GM12878 (cell line): ENCODE measurements at regions not wholly inside any gene's neighbourhood (a gene's known extent, or its start where the extent isn't known, plus 50 kb on each side); places are given as distances from the start of the nearest gene placed in this dataset.

Experiments
- ATAC-seq: fragments of 200-7000 bp; cut with Tn5 transposase; 3 replicates; pipeline ENCODE4 v1.9.1; 2020; ENCODE audit warnings: mild to moderate bottlenecking, moderate library complexity
- BruUV-seq: library from RNA; stranded (reverse); fragments of 400-500 nt; replicated peaks from 2 replicates; lab custom pipeline; 2021; lab: Mats Ljungman, UMichigan
- CTCF ChIA-PET: fragments of 300-600 bp; sonication (Branson Sonifier 250); formaldehyde crosslinking; extraction: SDS; loops from one replicate; lab custom pipeline; 2021; ENCODE audit warnings: inconsistent platforms; lab: Yijun Ruan, JAX
- POLR2A ChIA-PET: fragments of 350-600 bp; formaldehyde crosslinking; extraction: SDS; loops from one replicate; lab custom pipeline; 2021; ENCODE audit warnings: inconsistent platforms; lab: Charles Lee
- RAD21 ChIA-PET: fragments of 300-600 bp; sonication (Branson Sonifier 250); formaldehyde crosslinking; loops from one replicate; lab custom pipeline; 2023; ENCODE audit warnings: antibody characterized with exemption; ENCODE audit not compliant: unreplicated experiment; lab: Charles Lee
- SMC1A ChIA-PET: fragments of 300-600 bp; sonication (Branson Sonifier 250); formaldehyde crosslinking; loops from one replicate; lab custom pipeline; 2023; ENCODE audit not compliant: unreplicated experiment, uncharacterized antibody; lab: Charles Lee
- DNase-seq: peaks from one replicate; pipeline ENCODE4 v3.0.0-alpha.2; 2011; ENCODE audit warnings: low read depth, low spot score
- FAIRE-seq: peaks from 3 replicates; lab custom pipeline; 2011; peaks lifted over from hg19 to GRCh38; lab: Jason Lieb, UNC
- H2AFZ ChIP-seq: 2 replicates; pipeline ENCODE4 v1.6.0; 2011; ENCODE audit warnings: low read depth, low read length, control low read depth; ENCODE audit not compliant: control insufficient read depth
- H3K27ac ChIP-seq: 2 replicates; pipeline ENCODE4 v1.5.1; 2011; ENCODE audit warnings: control low read depth; ENCODE audit not compliant: control insufficient read depth, insufficient read depth
- H3K27me3 ChIP-seq, 2 experiments: replicated peaks in 1 of 2; 2 replicates each; pipeline versions ENCODE4 v1.6.0 to v1.6.1; 2011; ENCODE audit warnings: low read length in 1 of 2; ENCODE audit not compliant: control insufficient read depth in 2 of 2, insufficient read depth in 2 of 2
- H3K36me3 ChIP-seq, 2 experiments: 2 replicates each; pipeline ENCODE4 v1.5.1; 2011; ENCODE audit warnings: low read length in 1 of 2; ENCODE audit not compliant: control insufficient read depth in 2 of 2, insufficient read depth in 2 of 2
- H3K4me1 ChIP-seq: 2 replicates; pipeline ENCODE4 v1.6.1; 2011; ENCODE audit warnings: mild to moderate bottlenecking, low read length, moderate library complexity, mixed read lengths; ENCODE audit not compliant: control insufficient read depth, insufficient read depth
- H3K4me2 ChIP-seq: 2 replicates; pipeline ENCODE4 v1.6.0; 2011; ENCODE audit warnings: control low read depth; ENCODE audit not compliant: control insufficient read depth, insufficient read depth
- H3K4me3 ChIP-seq: fragments of 200-600 bp; sonication (generic); 2 replicates; pipeline ENCODE4 v1.5.1; 2016
- H3K79me2 ChIP-seq: 2 replicates; pipeline ENCODE4 v1.6.0; 2011; ENCODE audit warnings: low read length; ENCODE audit not compliant: control insufficient read depth, insufficient read depth
- H3K9ac ChIP-seq: 2 replicates; pipeline ENCODE4 v1.8.0; 2011; ENCODE audit warnings: low read length, control low read depth, mixed read lengths; ENCODE audit not compliant: control insufficient read depth, insufficient read depth
- H3K9me3 ChIP-seq: replicated peaks from 3 replicates; pipeline ENCODE4 v1.5.1; 2011; ENCODE audit warnings: mild to moderate bottlenecking, low read length; ENCODE audit not compliant: control insufficient read depth, insufficient read depth
- H4K20me1 ChIP-seq: 2 replicates; pipeline ENCODE4 v1.6.0; 2011; ENCODE audit not compliant: control insufficient read depth, insufficient read depth
- CBFB ChIP-seq: IDR thresholded peaks from 2 replicates; pipeline ENCODE4 v1.6.1; 2016; ENCODE audit warnings: antibody characterized with exemption, low read depth
- CREB1 ChIP-seq: IDR thresholded peaks from 2 replicates; pipeline ENCODE4 v1.6.1; 2012; ENCODE audit warnings: low read depth, mild to moderate bottlenecking, inconsistent platforms
- HCFC1 ChIP-seq: fragments of 150-350 bp; IDR thresholded peaks from 2 replicates; pipeline ENCODE4 v1.6.1; 2014; ENCODE audit warnings: low read length
- HDGF ChIP-seq: fragments of 450-650 bp; IDR thresholded peaks from 2 replicates; pipeline ENCODE4 v1.6.1; 2016; ENCODE audit warnings: antibody characterized with exemption
- NFXL1 ChIP-seq: fragments of 450-650 bp; IDR thresholded peaks from 2 replicates; pipeline ENCODE4 v1.6.1; 2017; ENCODE audit warnings: antibody characterized with exemption, mild to moderate bottlenecking, borderline replicate concordance
- NFYA ChIP-seq: IDR thresholded peaks from 2 replicates; pipeline ENCODE4 v1.6.1; 2011; ENCODE audit warnings: low read depth, mild to moderate bottlenecking, low read length, improper control_type of control experiment, borderline replicate concordance
- NR2C1 ChIP-seq: fragments of 450-650 bp; IDR thresholded peaks from 2 replicates; pipeline ENCODE4 v1.6.1; 2017; ENCODE audit warnings: antibody characterized with exemption, mild to moderate bottlenecking, moderate library complexity
- SMAD5 ChIP-seq: IDR thresholded peaks from 2 replicates; pipeline ENCODE4 v1.6.1; 2016; ENCODE audit warnings: antibody characterized with exemption, low read depth
- ZNF274 ChIP-seq: IDR thresholded peaks from one replicate; pipeline ENCODE4 v1.8.0; 2011; ENCODE audit not compliant: insufficient read length, insufficient read depth
- ZSCAN29 ChIP-seq: fragments of 450-650 bp; IDR thresholded peaks from 2 replicates; pipeline ENCODE4 v1.6.1; 2017; ENCODE audit warnings: mild to moderate bottlenecking, moderate library complexity
- WGBS: methylation state at CpG from one replicate; pipeline ENCODE4 v1.1.6; 2016; ENCODE audit warnings: low lambda C conversion rate; ENCODE audit not compliant: insufficient replicate concordance, insufficient coverage; ENCODE audit errors: missing lambda C conversion rate; 5-methylcytosine and 5-hydroxymethylcytosine counted together
- in situ Hi-C: fragments of 300-500 bp; cut with MboI; formaldehyde crosslinking; loops from 9 replicates; pipeline ENCODE4 v1.14.3; 2018; ENCODE audit warnings: mixed read lengths
- intact Hi-C: fragments of 100-400 bp; cut with micrococcal nuclease; formaldehyde crosslinking; loops from one replicate; pipeline ENCODE4 v1.14.2; 2022; ENCODE audit not compliant: unreplicated experiment
- TF ChIP-seq, protein P1 (sequence below): IDR thresholded peaks from 2 replicates; pipeline ENCODE4 v1.6.1; 2011; ENCODE audit warnings: low read depth, mild to moderate bottlenecking, low read length, moderate library complexity, borderline replicate concordance; ENCODE audit errors: extremely low read depth
- TF ChIP-seq, protein P2 (sequence below): IDR thresholded peaks from 2 replicates; pipeline ENCODE4 v1.6.1; 2012; ENCODE audit warnings: low read length, inconsistent platforms
- TF ChIP-seq, protein P3 (sequence below): IDR thresholded peaks from 2 replicates; pipeline ENCODE4 v1.6.1; 2012; ENCODE audit warnings: improper control_type of control experiment, low read depth, low read length; ENCODE audit not compliant: insufficient replicate concordance

DNA sequence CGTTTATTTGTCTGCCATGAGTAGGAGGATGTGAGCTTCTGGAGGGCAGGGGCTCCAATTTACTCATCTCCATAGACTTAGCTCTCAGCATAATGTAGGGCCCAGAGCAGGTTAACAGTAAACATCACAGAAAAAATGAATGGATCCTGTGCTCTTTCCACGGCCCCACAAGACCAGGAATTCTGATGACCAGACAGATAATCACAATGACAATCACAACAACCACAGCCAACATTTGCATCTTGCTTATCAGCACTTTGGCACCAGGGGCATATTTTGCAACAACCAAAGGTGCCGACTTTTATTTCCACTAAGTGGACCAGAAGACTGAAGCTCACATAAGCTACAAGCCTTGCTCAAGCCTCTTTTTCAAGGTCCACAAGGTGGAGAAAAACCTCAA, 68.9 kb upstream of the ANKRD34C start:
- intact Hi-C loops: no loop called here
- POLR2A ChIA-PET: interaction anchor here (0.8 kb wide), 1 partner anchor 13 kb away, joined by 4 read pairs; no protein-coding TSS in a partner anchor
- Histone ChIP-seq H3K4me3 (no peak overlapping the region), H2AFZ (no peak overlapping the region), H3K27ac (no peak overlapping the region), H3K27me3 (peaks cover 5 to 7% of the 10 kb centered on the region in 2 experiments), H3K4me2 (no peak overlapping the region), H4K20me1 (no peaks in the 10 kb centered on the region), H3K4me1 (no peaks in the 10 kb centered on the region), H3K9ac (no peak overlapping the region), H3K36me3 (no peaks in the 10 kb centered on the region), H3K79me2 (no peaks in the 10 kb centered on the region), H3K9me3 (no peaks in the 10 kb centered on the region; the same call in 2 of the 3 replicates)
- SMC1A ChIA-PET: interaction anchor here (0.7 kb wide), 1 partner anchor 117 kb away, joined by 3 read pairs; no protein-coding TSS in a partner anchor
- WGBS: 17% methylated on average over 3 of the region's 3 CpGs
- in situ Hi-C loops: no loop called here
- FAIRE-seq: no peak
- ATAC-seq: no peak
- BruUV-seq: no TSS peak
- CTCF ChIA-PET: interaction anchor here (1.1 kb wide), 1 partner anchor 29 kb away, joined by 3 read pairs; no protein-coding TSS in a partner anchor
- RAD21 ChIA-PET: no interaction called here
- no peak for DNase-seq
- TF ChIP-seq SMAD5 (no peak), NFYA (no peak), ZNF274 (no peak), HCFC1 (no peak), ZSCAN29 (no peak), NR2C1 (no peak), CBFB (no peak), NFXL1 (no peak), CREB1 (no peak), HDGF (no peak)
- TF ChIP-seq, protein P1, sequence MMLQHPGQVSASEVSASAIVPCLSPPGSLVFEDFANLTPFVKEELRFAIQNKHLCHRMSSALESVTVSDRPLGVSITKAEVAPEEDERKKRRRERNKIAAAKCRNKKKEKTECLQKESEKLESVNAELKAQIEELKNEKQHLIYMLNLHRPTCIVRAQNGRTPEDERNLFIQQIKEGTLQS: no peak
- TF ChIP-seq, protein P2, sequence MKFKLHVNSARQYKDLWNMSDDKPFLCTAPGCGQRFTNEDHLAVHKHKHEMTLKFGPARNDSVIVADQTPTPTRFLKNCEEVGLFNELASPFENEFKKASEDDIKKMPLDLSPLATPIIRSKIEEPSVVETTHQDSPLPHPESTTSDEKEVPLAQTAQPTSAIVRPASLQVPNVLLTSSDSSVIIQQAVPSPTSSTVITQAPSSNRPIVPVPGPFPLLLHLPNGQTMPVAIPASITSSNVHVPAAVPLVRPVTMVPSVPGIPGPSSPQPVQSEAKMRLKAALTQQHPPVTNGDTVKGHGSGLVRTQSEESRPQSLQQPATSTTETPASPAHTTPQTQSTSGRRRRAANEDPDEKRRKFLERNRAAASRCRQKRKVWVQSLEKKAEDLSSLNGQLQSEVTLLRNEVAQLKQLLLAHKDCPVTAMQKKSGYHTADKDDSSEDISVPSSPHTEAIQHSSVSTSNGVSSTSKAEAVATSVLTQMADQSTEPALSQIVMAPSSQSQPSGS: no peak
- TF ChIP-seq, protein P3, sequence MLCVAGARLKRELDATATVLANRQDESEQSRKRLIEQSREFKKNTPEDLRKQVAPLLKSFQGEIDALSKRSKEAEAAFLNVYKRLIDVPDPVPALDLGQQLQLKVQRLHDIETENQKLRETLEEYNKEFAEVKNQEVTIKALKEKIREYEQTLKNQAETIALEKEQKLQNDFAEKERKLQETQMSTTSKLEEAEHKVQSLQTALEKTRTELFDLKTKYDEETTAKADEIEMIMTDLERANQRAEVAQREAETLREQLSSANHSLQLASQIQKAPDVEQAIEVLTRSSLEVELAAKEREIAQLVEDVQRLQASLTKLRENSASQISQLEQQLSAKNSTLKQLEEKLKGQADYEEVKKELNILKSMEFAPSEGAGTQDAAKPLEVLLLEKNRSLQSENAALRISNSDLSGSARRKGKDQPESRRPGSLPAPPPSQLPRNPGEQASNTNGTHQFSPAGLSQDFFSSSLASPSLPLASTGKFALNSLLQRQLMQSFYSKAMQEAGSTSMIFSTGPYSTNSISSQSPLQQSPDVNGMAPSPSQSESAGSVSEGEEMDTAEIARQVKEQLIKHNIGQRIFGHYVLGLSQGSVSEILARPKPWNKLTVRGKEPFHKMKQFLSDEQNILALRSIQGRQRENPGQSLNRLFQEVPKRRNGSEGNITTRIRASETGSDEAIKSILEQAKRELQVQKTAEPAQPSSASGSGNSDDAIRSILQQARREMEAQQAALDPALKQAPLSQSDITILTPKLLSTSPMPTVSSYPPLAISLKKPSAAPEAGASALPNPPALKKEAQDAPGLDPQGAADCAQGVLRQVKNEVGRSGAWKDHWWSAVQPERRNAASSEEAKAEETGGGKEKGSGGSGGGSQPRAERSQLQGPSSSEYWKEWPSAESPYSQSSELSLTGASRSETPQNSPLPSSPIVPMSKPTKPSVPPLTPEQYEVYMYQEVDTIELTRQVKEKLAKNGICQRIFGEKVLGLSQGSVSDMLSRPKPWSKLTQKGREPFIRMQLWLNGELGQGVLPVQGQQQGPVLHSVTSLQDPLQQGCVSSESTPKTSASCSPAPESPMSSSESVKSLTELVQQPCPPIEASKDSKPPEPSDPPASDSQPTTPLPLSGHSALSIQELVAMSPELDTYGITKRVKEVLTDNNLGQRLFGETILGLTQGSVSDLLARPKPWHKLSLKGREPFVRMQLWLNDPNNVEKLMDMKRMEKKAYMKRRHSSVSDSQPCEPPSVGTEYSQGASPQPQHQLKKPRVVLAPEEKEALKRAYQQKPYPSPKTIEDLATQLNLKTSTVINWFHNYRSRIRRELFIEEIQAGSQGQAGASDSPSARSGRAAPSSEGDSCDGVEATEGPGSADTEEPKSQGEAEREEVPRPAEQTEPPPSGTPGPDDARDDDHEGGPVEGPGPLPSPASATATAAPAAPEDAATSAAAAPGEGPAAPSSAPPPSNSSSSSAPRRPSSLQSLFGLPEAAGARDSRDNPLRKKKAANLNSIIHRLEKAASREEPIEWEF: no peak
